HUES48 (cell line): ENCODE measurements at regions not wholly inside any gene's neighbourhood (a gene's known extent, or its start where the extent isn't known, plus 50 kb on each side); places are given as distances from the start of the nearest gene placed in this dataset.

ENCODE experiments used
- H3K27ac ChIP-seq: one replicate; pipeline ENCODE4 v1.7.0; 2013; ENCODE audit warnings: low read depth, low read length, inconsistent platforms
- H3K27me3 ChIP-seq: 2 replicates; pipeline ENCODE4 v1.6.1; 2013; ENCODE audit warnings: mild to moderate bottlenecking, low read length; ENCODE audit not compliant: control insufficient read depth, insufficient read depth
- H3K36me3 ChIP-seq: 2 replicates; pipeline ENCODE4 v1.6.1; 2013; ENCODE audit warnings: low read length; ENCODE audit not compliant: control insufficient read depth, insufficient read depth
- H3K4me1 ChIP-seq: 2 replicates; pipeline ENCODE4 v1.6.1; 2013; ENCODE audit warnings: mild to moderate bottlenecking, low read length; ENCODE audit not compliant: control insufficient read depth, insufficient read depth
- H3K4me3 ChIP-seq: 2 replicates; pipeline ENCODE4 v1.5.1; 2013; ENCODE audit warnings: mild to moderate bottlenecking, low read depth, low read length
- H3K9ac ChIP-seq: 2 replicates; pipeline ENCODE4 v1.6.1; 2013; ENCODE audit warnings: mild to moderate bottlenecking, low read depth, low read length, moderate library complexity
- H3K9me3 ChIP-seq: 2 replicates; pipeline ENCODE4 v1.6.1; 2013; ENCODE audit warnings: low read length; ENCODE audit not compliant: control insufficient read depth, insufficient read depth

DNA sequence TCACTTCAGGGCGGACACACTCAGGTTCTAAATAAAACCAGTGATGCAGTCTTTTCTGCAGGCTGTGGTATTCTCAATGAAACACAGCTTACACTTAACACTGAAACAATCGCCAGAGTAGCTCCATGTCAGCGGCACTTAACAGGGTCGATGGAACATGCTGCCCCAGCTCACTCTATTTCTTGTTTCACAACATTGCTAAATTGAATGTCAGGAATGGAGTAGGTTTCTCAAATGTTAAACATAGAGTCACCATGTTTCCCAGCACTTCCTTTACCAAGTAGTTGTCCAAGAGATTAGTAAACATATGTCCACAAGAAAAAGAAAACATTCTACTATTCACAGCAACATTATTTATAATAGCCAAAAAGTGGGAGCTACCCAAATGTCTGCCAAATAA, 306.9 kb downstream of the SLITRK6 start:
- Histone ChIP-seq H3K27me3 (no peaks in the 10 kb centered on the region), H3K36me3 (no peaks in the 10 kb centered on the region), H3K9me3 (peaks cover 7% of the 10 kb centered on the region), H3K4me1 (no peaks in the 10 kb centered on the region), H3K9ac (no peak overlapping the region), H3K4me3 (no peak overlapping the region), H3K27ac (no peak overlapping the region)

DNA sequence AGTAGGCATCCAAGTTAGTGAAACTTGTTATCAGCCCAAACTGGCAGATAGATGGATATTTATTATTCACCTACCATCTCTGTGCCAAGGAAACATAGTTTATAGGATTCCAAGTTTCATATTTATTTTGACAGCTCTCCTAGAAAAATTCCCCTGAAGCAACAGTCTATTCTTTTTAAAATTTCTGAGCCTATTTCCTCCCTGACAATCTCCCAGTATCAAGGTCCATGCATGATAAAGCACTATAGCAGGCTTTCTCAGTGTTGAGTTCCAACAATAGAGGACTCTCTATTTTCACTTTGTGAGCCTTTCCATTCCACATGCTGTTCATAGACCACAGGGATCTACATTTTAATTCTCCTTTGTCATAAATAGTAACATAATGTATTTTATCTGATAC, 312.6 kb downstream of the SLITRK6 start:
- H3K27me3 ChIP-seq: no peaks in the 10 kb centered on the region
- no peaks in the 10 kb centered on the region for H3K4me1 ChIP-seq
- no peaks in the 10 kb centered on the region for H3K36me3 ChIP-seq
- no peak overlapping the region for H3K27ac ChIP-seq
- no peak overlapping the region for H3K4me3 ChIP-seq
- H3K9ac ChIP-seq: no peak overlapping the region
- no peaks in the 10 kb centered on the region for H3K9me3 ChIP-seq

DNA sequence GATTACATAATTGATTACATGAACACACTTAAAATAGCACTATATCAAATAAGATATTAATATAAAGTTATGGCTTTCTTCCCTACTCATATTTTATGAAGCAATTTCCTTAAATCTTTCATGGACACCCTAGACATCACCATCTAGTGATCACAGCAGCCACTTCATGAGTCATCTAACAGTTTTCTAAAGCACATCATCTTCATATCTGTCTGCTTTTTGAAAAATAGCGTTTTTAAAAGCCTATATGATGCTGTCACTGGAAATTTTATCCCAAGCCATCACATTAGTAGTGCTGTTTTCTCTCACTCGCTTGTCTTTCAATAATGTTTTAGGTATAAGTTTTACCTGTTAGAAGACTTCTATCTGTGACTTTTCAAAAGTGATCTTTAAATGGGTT, 326.1 kb downstream of the SLITRK6 start:
- H3K36me3 ChIP-seq: no peaks in the 10 kb centered on the region
- no peaks in the 10 kb centered on the region for H3K4me1 ChIP-seq

DNA sequence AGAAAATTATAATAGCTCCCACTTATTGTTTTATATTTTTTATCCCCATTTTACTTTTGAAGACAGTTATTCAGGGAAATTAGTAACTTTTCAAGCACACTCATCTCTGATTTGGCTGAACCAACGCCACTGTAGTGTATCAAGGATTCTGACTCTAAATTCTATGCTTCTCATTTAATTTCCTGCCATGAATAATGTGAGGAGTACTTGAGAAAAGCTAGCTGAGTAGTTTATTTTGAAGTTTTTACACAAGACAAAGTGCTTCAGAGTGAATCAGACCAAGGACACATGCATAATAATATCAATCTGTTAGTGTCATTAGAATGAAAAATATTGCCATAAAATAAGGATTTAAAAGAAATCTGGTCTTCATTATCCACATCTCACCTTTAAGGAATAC, 329.9 kb downstream of the SLITRK6 start:
- Histone ChIP-seq H3K27me3 (no peaks in the 10 kb centered on the region), H3K9ac (no peak overlapping the region), H3K36me3 (no peaks in the 10 kb centered on the region), H3K4me3 (no peak overlapping the region), H3K27ac (no peak overlapping the region), H3K9me3 (no peaks in the 10 kb centered on the region), H3K4me1 (no peaks in the 10 kb centered on the region)

More for the DNA sequence above, 326.1 kb downstream of the SLITRK6 start:
- Histone ChIP-seq H3K4me3 (no peak overlapping the region), H3K27me3 (no peaks in the 10 kb centered on the region), H3K9me3 (no peaks in the 10 kb centered on the region), H3K27ac (no peak overlapping the region), H3K9ac (no peak overlapping the region)

DNA sequence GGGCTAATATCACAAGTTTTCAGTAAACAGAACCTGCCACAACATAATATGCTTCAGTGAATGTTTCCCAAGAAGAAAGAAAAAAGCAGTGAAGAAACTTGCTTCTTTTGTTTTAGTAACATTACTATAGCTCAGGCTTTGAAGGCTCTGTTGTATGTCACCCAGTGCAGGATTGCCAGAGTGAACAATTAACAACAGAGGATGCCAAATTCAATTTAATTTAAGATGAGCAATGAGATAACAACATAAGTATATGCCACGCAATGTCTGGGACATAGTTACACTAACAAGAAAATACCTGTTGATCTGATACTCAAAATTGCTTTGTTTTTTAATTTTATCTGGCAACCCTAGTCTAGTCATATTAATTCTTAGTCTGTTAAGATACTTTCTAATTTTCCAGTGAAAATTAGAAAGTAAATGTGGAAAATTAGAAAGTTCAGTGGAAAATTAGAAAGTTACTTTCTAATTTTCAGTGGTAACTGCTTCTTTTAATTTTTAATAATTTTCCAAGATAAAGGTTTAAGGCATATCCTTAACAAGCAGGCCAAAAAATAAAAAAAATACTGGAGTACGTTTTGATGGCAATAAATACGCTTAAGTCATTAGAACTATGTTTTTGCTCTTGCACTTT, 336.3 kb downstream of the SLITRK6 start:
- H3K9me3 ChIP-seq: peaks cover 10% of the 10 kb centered on the region

DNA sequence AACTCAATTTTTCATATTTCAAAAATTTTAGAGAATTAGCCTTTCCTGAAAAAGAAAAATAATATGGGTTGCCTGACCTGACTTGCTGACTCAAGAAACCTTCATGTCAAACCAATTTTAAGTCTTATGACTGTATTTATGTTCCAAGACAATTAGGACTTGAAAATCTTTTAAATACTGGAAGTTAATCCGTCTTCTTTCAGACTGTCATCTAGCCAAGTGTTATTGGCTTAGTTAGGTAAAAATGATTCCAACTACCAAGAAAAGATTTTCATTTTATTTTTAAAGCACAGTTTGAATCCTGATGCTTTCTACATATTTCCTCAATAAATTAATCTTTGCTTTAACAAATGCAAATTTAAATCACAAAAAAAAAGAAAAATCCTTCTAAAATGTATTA, 337.6 kb downstream of the SLITRK6 start:
- Histone ChIP-seq H3K9ac (no peak overlapping the region), H3K4me1 (no peaks in the 10 kb centered on the region), H3K4me3 (no peak overlapping the region), H3K27ac (no peak overlapping the region), H3K27me3 (no peaks in the 10 kb centered on the region), H3K36me3 (no peaks in the 10 kb centered on the region), H3K9me3 (peaks cover 22% of the 10 kb centered on the region)

More for the DNA sequence above, 336.3 kb downstream of the SLITRK6 start:
- Histone ChIP-seq H3K27me3 (no peaks in the 10 kb centered on the region), H3K9ac (no peak overlapping the region), H3K27ac (no peak overlapping the region), H3K36me3 (no peaks in the 10 kb centered on the region), H3K4me3 (no peak overlapping the region), H3K4me1 (no peaks in the 10 kb centered on the region)

DNA sequence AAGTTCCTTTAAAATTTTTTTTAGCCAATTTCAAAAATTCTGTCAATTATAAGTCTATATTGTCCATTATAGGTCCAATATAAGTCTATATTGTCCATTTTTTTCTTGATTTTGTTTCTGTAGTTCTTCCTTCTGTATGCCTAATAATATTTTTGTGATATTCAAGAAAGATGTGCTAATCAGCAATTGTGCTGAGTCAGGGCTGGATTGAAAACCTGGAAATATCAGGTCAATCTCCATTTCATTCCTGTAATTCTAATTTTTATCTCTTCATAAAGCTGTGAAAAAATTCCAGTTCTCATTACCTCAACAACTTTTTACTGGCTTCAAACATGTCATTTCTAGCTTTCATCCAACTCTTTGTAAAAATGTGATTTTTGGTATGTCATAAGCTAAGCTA, 353.7 kb downstream of the SLITRK6 start:
- Histone ChIP-seq H3K27me3 (no peaks in the 10 kb centered on the region), H3K9ac (no peak overlapping the region), H3K4me3 (no peak overlapping the region), H3K27ac (no peak overlapping the region), H3K4me1 (peaks cover 14% of the 10 kb centered on the region), H3K36me3 (no peaks in the 10 kb centered on the region), H3K9me3 (no peaks in the 10 kb centered on the region)

DNA sequence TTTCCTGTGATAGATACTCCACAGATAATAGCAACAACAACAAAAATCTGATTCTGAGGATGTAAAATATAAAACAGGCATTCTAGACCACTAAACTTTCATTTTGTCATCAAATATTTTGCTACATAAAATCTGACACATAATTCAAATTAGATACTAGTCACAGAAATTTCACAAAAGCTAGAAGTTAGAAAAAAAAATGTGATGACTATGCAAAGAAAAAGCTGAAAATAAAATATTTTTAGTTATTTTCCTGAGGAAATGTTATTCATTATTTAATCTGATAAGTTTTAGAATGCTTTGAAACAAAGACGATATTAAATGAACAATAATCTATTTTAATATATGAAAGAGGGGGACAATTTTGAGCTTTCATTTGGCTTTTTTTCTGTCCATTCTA, 357.2 kb downstream of the SLITRK6 start:
- Histone ChIP-seq H3K27ac (no peak overlapping the region), H3K27me3 (no peaks in the 10 kb centered on the region), H3K4me3 (no peak overlapping the region), H3K36me3 (no peaks in the 10 kb centered on the region), H3K9me3 (no peaks in the 10 kb centered on the region), H3K4me1 (peaks cover 5% of the 10 kb centered on the region; the same call in 1 of the 2 replicates), H3K9ac (no peak overlapping the region)

DNA sequence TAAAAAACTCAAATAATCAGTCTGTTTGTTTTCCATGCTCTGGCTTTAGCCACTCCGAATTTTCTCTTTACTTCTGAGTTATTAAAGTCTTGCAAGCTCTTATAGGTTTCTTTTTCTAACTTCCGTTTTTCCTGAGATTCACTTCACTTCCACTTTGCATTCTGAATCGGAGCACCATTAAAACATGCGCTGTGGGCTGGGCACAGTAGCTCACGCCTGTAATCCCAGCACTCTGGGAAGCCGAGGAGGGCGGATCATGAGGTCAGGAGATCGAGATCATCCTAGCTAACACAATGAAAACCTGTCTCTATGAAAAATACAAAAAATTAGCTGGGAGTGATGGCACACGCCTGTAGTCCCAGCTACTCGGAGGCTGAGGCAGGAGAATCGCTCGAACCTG, 357.9 kb downstream of the SLITRK6 start:
- H3K27ac ChIP-seq: no peak overlapping the region
- H3K4me1 ChIP-seq: peaks cover 5% of the 10 kb centered on the region; the same call in 1 of the 2 replicates
- H3K27me3 ChIP-seq: no peaks in the 10 kb centered on the region
- no peak overlapping the region for H3K9ac ChIP-seq
- no peak overlapping the region for H3K4me3 ChIP-seq
- H3K9me3 ChIP-seq: no peaks in the 10 kb centered on the region
- no peaks in the 10 kb centered on the region for H3K36me3 ChIP-seq

DNA sequence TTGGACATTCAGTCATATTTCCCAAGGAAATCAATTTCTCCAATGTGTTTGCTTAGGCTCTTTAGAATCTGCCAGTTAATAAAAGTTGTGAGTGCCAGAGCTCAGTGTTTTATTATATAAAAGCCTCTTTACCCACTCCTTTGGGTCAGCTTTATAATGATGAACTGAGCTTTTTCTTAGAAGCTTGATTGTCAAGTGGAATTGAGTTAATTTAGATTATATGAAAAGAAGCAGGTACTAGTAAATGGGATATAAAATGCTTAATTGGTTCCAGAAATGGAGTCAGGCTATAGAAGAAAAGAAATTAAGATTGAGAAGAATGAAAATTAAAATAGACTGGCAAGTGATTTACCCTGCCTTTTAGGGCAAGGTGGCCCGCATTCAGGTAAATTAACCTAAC, 363.2 kb downstream of the SLITRK6 start:
- Histone ChIP-seq H3K4me1 (peaks cover 5% of the 10 kb centered on the region; the same call in 1 of the 2 replicates), H3K9me3 (no peaks in the 10 kb centered on the region), H3K27ac (no peak overlapping the region), H3K4me3 (no peak overlapping the region), H3K9ac (no peak overlapping the region), H3K27me3 (no peaks in the 10 kb centered on the region), H3K36me3 (no peaks in the 10 kb centered on the region)

DNA sequence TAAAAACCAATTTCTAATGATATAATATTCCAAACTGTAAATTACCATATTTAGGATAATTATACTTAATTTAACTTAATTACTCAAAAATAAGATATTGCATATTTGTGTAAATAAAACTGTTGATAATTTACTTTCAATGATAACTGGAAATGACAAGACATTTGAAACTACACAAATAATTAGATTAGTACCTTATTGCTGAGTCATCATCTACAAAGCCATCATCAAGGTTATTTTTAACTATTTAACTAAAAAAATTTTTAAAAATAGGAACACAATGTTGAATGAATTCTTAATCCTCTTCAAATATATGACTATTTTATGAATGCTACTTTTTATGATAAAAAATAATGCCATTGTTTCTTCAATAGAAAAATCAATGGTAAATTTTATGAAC, 364.3 kb downstream of the SLITRK6 start:
- Histone ChIP-seq H3K27ac (no peak overlapping the region), H3K4me3 (no peak overlapping the region), H3K9me3 (no peaks in the 10 kb centered on the region), H3K36me3 (no peaks in the 10 kb centered on the region), H3K9ac (no peak overlapping the region), H3K27me3 (no peaks in the 10 kb centered on the region), H3K4me1 (peaks cover 5% of the 10 kb centered on the region; the same call in 1 of the 2 replicates)
